Neural cell (in vitro differentiated cells): ENCODE measurements at regions not wholly inside any gene's neighbourhood (a gene's known extent, or its start where the extent isn't known, plus 50 kb on each side); places are given as distances from the start of the nearest gene placed in this dataset.

Experiments
- H2AFZ ChIP-seq: fragments of 200-600, 300-800 bp; sonication (generic), shearing (Covaris generic); 2 replicates; pipeline ENCODE4 v1.6.0; 2014; ENCODE audit warnings: low read depth, mild to moderate bottlenecking, antibody characterized with exemption, low read length, moderate library complexity
- H3F3A ChIP-seq: fragments of 200-600 bp; shearing (Covaris generic); 2 replicates; pipeline ENCODE4 v1.6.1; 2016; ENCODE audit warnings: mild to moderate bottlenecking, moderate library complexity, mixed read lengths, antibody characterized with exemption, low read length; ENCODE audit not compliant: insufficient read depth, poor library complexity, severe bottlenecking
- H3K27ac ChIP-seq: fragments of 200-600, 300-800 bp; sonication (generic), shearing (Covaris generic); 2 replicates; pipeline ENCODE4 v1.5.1; 2014; ENCODE audit warnings: mild to moderate bottlenecking, low read length, moderate library complexity
- H3K27me3 ChIP-seq: fragments of 300-800, 200-600 bp; sonication (generic), shearing (Covaris generic); 2 replicates; pipeline ENCODE4 v1.6.0; 2014; ENCODE audit warnings: mild to moderate bottlenecking, low read depth, low read length, moderate library complexity; ENCODE audit not compliant: insufficient read depth
- H3K36me3 ChIP-seq: fragments of 300-800, 200-600 bp; sonication (generic), shearing (Covaris generic); 2 replicates; pipeline ENCODE4 v1.5.1; 2014; ENCODE audit warnings: mild to moderate bottlenecking, antibody characterized with exemption, low read length, moderate library complexity; ENCODE audit not compliant: insufficient read depth
- H3K4me2 ChIP-seq: fragments of 300-800, 200-600 bp; sonication (generic), shearing (Covaris generic); 2 replicates; pipeline ENCODE4 v1.6.0; 2014; ENCODE audit warnings: mild to moderate bottlenecking, low read length
- H3K4me3 ChIP-seq: fragments of 300-800, 200-600 bp; sonication (generic), shearing (Covaris generic); 2 replicates; pipeline ENCODE4 v1.5.1; 2014; ENCODE audit warnings: mild to moderate bottlenecking, low read length, moderate library complexity
- H3K79me2 ChIP-seq: fragments of 200-600 bp; shearing (Covaris generic); replicated peaks from 2 replicates; pipeline ENCODE4 v1.6.0; 2014; ENCODE audit warnings: mild to moderate bottlenecking, low read length, moderate library complexity; ENCODE audit not compliant: insufficient read depth
- H3K9ac ChIP-seq: fragments of 300-800, 200-600 bp; sonication (generic), shearing (Covaris generic); 2 replicates; pipeline ENCODE4 v1.6.1; 2016; ENCODE audit warnings: mild to moderate bottlenecking, low read length, mixed read lengths
- H3K9me2 ChIP-seq: fragments of 200-600 bp; shearing (Covaris generic); 2 replicates; pipeline ENCODE4 v1.6.1; 2016; ENCODE audit warnings: mild to moderate bottlenecking, low read length, mixed read lengths; ENCODE audit not compliant: insufficient read depth
- H3K9me3 ChIP-seq: fragments of 200-600, 300-800 bp; sonication (generic), shearing (Covaris generic); 2 replicates; pipeline ENCODE4 v1.6.1; 2016; ENCODE audit warnings: mild to moderate bottlenecking, mixed run types, low read length, moderate library complexity, mixed read lengths
- H4K20me1 ChIP-seq: fragments of 200-600 bp; shearing (Covaris generic); 2 replicates; pipeline ENCODE4 v1.6.1; 2016; ENCODE audit warnings: mild to moderate bottlenecking, mixed run types; ENCODE audit not compliant: insufficient read depth
- EP300 ChIP-seq: fragments of 450-650 bp; conservative IDR thresholded peaks from 2 replicates; pipeline ENCODE4 v1.6.1; 2014; ENCODE audit warnings: antibody characterized with exemption, mild to moderate bottlenecking, moderate library complexity; ENCODE audit not compliant: poor library complexity, severe bottlenecking
- EZH2 ChIP-seq: fragments of 200-600, 300-800 bp; shearing (Covaris generic), sonication (generic); IDR thresholded peaks from 2 replicates; pipeline ENCODE4 v1.6.1; 2014; ENCODE audit warnings: antibody characterized with exemption, low read length, borderline replicate concordance, mild to moderate bottlenecking; ENCODE audit not compliant: insufficient read depth, poor library complexity, severe bottlenecking
- MXI1 ChIP-seq: fragments of 450-650 bp; conservative IDR thresholded peaks from 2 replicates; pipeline ENCODE4 v1.6.1; 2014; ENCODE audit warnings: antibody characterized with exemption, mild to moderate bottlenecking; ENCODE audit not compliant: poor library complexity, severe bottlenecking
- POLR2AphosphoS5 ChIP-seq: IDR thresholded peaks from 2 replicates; pipeline ENCODE4 v1.6.1; 2012
- RAD21 ChIP-seq: fragments of 450-650 bp; conservative IDR thresholded peaks from 2 replicates; pipeline ENCODE4 v1.6.1; 2014; ENCODE audit warnings: antibody characterized with exemption, mild to moderate bottlenecking, moderate library complexity
- SMC3 ChIP-seq: fragments of 450-650 bp; conservative IDR thresholded peaks from 2 replicates; pipeline ENCODE4 v1.6.1; 2014; ENCODE audit warnings: antibody characterized with exemption, mild to moderate bottlenecking, moderate library complexity; ENCODE audit not compliant: poor library complexity
- TAF1 ChIP-seq: IDR thresholded peaks from 2 replicates; pipeline ENCODE4 v1.6.1; 2012; ENCODE audit warnings: low read depth
- TF ChIP-seq, protein P1 (sequence below): IDR thresholded peaks from 2 replicates; pipeline ENCODE4 v1.6.1; 2012; ENCODE audit warnings: borderline replicate concordance
- TF ChIP-seq, protein P2 (sequence below): fragments of 450-650 bp; IDR thresholded peaks from 2 replicates; pipeline ENCODE4 v1.5.1; 2014; ENCODE audit warnings: antibody characterized with exemption, mild to moderate bottlenecking, moderate library complexity; ENCODE audit not compliant: poor library complexity, severe bottlenecking

DNA sequence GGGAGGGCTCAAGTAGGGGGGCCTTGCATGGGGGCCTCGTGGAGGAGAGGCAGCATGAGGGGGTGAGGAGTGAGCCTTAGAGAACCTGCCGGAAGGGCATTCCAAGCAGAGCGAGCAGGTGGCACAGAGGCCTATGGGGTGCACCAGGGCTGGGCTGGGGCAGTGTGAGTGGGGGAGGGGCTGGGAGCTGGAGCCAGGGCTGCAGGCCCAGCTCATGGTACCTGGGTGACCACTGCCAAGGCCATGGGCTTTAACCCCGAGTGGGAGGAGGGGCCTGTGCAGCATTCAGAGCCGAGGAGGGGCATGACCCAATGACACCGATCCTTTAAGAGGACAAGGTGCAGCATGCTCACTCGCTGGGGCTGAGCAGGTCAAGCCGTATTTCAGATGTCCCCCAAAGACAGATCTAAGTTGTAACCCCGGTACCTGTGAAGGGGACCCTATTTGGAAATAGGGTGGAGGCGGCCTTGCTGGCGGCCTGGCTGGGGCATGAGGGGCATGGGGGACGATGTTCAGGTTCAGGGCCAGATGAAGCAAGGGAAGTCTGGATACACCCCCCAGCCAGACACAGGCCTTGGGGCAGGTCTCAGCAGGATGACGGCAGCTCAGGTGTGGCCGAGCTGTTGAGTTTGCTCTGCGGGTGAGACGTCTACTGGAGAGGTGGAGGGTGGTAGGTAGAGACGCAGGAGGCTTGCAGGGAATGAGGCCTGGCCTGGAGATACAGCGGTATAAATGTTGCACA, 137.0 kb downstream of the CPZ start:
- no peak overlapping the region for H3K4me3 ChIP-seq
- H4K20me1 ChIP-seq, result no peaks in the 10 kb centered on the region
- H3K36me3 ChIP-seq, result no peaks in the 10 kb centered on the region
- no peak overlapping the region for H3K9ac ChIP-seq
- TF ChIP-seq RAD21, result no peak
- TF ChIP-seq, protein P1, sequence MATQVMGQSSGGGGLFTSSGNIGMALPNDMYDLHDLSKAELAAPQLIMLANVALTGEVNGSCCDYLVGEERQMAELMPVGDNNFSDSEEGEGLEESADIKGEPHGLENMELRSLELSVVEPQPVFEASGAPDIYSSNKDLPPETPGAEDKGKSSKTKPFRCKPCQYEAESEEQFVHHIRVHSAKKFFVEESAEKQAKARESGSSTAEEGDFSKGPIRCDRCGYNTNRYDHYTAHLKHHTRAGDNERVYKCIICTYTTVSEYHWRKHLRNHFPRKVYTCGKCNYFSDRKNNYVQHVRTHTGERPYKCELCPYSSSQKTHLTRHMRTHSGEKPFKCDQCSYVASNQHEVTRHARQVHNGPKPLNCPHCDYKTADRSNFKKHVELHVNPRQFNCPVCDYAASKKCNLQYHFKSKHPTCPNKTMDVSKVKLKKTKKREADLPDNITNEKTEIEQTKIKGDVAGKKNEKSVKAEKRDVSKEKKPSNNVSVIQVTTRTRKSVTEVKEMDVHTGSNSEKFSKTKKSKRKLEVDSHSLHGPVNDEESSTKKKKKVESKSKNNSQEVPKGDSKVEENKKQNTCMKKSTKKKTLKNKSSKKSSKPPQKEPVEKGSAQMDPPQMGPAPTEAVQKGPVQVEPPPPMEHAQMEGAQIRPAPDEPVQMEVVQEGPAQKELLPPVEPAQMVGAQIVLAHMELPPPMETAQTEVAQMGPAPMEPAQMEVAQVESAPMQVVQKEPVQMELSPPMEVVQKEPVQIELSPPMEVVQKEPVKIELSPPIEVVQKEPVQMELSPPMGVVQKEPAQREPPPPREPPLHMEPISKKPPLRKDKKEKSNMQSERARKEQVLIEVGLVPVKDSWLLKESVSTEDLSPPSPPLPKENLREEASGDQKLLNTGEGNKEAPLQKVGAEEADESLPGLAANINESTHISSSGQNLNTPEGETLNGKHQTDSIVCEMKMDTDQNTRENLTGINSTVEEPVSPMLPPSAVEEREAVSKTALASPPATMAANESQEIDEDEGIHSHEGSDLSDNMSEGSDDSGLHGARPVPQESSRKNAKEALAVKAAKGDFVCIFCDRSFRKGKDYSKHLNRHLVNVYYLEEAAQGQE, result no peak
- TF ChIP-seq POLR2AphosphoS5, result no peak
- no peak for TF ChIP-seq SMC3
- no peak for TF ChIP-seq EZH2
- H2AFZ ChIP-seq, result no peak overlapping the region
- H3K9me3 ChIP-seq, result no peaks in the 10 kb centered on the region
- H3K4me2 ChIP-seq, result no peak overlapping the region
- H3K27ac ChIP-seq, result no peak overlapping the region
- no peaks in the 10 kb centered on the region for H3K27me3 ChIP-seq
- H3K9me2 ChIP-seq, result no peaks in the 10 kb centered on the region
- no peaks in the 10 kb centered on the region for H3K79me2 ChIP-seq
- H3F3A ChIP-seq, result no peaks in the 10 kb centered on the region

DNA sequence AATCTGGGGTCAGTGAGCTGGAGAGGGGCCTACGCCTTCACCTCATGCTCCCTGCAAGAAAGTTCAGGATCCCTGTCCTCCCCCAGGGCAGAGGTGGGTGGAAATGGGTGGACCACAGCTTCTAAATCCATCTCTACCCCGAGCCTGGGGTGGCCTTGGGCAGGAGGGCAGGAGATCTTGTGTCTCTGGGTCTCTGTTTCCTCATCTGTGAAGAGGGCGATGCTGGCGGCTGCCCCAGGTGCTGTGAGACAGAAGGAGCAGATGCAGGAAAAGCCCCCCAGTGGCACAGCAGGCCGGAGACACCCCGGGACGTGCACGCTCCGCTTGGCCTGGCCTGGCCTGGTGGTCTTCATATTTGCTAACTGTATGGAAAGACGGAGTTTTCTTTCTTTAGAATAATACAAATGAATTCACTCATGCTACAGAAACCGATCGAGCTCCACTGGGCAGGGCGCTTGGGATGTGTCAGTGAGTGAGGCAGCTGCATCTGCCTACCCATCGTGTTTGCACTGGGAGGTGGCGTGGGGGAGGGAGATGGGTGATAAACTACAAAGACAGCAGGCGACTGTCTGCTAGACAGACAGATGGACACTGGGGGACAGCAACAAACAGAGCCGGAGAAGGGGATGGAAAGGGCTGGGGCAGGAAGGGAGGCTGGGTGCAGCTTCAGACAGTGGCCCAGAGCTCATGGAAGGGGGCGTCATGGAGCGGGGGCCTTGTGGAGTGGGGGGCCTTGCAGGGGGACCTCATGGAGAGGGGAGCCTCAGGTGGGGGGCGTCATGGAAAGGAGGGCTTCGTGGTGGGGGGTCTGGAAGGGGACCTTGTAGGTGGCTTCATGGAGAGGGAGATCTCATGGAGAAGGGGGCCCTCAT, 136.2 kb downstream of the CPZ start:
- H3K27me3 ChIP-seq, result no peaks in the 10 kb centered on the region
- TF ChIP-seq RAD21, result no peak
- TF ChIP-seq EZH2, result no peak
- no peak for TF ChIP-seq POLR2AphosphoS5
- no peak for TF ChIP-seq SMC3
- TF ChIP-seq, protein P2, sequence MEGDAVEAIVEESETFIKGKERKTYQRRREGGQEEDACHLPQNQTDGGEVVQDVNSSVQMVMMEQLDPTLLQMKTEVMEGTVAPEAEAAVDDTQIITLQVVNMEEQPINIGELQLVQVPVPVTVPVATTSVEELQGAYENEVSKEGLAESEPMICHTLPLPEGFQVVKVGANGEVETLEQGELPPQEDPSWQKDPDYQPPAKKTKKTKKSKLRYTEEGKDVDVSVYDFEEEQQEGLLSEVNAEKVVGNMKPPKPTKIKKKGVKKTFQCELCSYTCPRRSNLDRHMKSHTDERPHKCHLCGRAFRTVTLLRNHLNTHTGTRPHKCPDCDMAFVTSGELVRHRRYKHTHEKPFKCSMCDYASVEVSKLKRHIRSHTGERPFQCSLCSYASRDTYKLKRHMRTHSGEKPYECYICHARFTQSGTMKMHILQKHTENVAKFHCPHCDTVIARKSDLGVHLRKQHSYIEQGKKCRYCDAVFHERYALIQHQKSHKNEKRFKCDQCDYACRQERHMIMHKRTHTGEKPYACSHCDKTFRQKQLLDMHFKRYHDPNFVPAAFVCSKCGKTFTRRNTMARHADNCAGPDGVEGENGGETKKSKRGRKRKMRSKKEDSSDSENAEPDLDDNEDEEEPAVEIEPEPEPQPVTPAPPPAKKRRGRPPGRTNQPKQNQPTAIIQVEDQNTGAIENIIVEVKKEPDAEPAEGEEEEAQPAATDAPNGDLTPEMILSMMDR, result no peak
- TF ChIP-seq MXI1, result no peak
- no peak for TF ChIP-seq TAF1
- no peak for TF ChIP-seq EP300
- TF ChIP-seq, protein P1, result no peak
- no peaks in the 10 kb centered on the region for H3K9me3 ChIP-seq
- H3K9me2 ChIP-seq, result no peaks in the 10 kb centered on the region
- no peak overlapping the region for H3K4me2 ChIP-seq
- H3K9ac ChIP-seq, result no peak overlapping the region
- no peak overlapping the region for H3K4me3 ChIP-seq
- no peak overlapping the region for H3K27ac ChIP-seq
- H4K20me1 ChIP-seq, result no peaks in the 10 kb centered on the region
- no peaks in the 10 kb centered on the region for H3F3A ChIP-seq
- no peaks in the 10 kb centered on the region for H3K36me3 ChIP-seq
- no peaks in the 10 kb centered on the region for H3K79me2 ChIP-seq
- H2AFZ ChIP-seq, result no peak overlapping the region
